ENCODE measurements at regions not wholly inside any gene's neighbourhood (a gene's known extent, or its start where the extent isn't known, plus 50 kb on each side); places are given as distances from the start of the nearest gene placed in this dataset.

DNA sequence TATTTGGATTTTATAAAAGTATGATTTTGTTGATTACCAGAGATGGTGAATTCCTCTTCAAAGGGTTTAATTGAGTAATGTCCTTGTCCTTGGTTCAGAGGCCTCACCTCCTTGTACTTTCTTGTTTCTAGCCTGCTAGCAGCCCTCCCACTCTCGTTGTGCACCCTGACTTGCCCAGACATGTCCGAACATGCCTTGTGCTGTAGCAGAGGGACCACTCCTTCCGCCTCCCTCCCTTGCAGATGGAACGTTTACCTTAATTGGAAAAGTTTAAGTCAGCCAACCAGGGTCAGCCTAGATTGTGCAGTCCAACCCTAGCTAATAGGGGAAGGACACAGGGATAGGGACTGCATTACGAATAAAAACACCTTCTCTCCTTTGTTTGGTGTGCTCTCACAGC lies 406.9 kb upstream of the NMUR2 start:
- Histone ChIP-seq H3K4me3 (ENCODE audit: extremely low read depth in 1 of 4, insufficient read depth in 2 of 4, low read depth in 3 of 4, low read length in 4 of 4) (no peak overlapping the region), H4K8ac (ENCODE audit: extremely low read depth, insufficient read depth, low read length) (no peak overlapping the region), H3K4me2 (ENCODE audit: insufficient read depth in 1 of 2, low read depth in 2 of 2, low read length in 2 of 2) (no peak overlapping the region), H2BK15ac (ENCODE audit: low read length) (no peak overlapping the region), H3K79me2 (ENCODE audit: control insufficient read depth in 1 of 2, insufficient read depth in 2 of 2, low read length in 2 of 2) (no peaks in the 10 kb centered on the region), H2BK120ac (replicated peaks; ENCODE audit: low read depth, low read length) (peak overlapping the region; percentile 73), H3K18ac (ENCODE audit: extremely low read depth, low read length) (no peak overlapping the region; the same call in 1 of the 2 replicates), H4K5ac (ENCODE audit: insufficient read length, low read depth, low read length) (no peak overlapping the region), H2BK20ac (ENCODE audit: low read length) (peak overlapping the region; percentile 64; the same call in 1 of the 2 replicates), H2BK5ac (ENCODE audit: low read depth, low read length) (peak overlapping the region; percentile 94; the same call in 1 of the 2 replicates), H3K9ac (replicated peaks in 1 of 4; ENCODE audit: extremely low read depth in 1 of 4, low read depth in 3 of 4, low read length in 3 of 4) (0 out of 7 replicates have a peak overlapping the region, but pooled peaks of 1 of the 4 experiments have one; percentile 4), H2AK5ac (ENCODE audit: low read depth, low read length) (peak overlapping the region; percentile 67; the same call in 1 of the 2 replicates), H3K4me1 (replicated peaks in 1 of 4; ENCODE audit: control insufficient read depth in 3 of 4, insufficient read depth in 4 of 4, low read length in 3 of 4) (no peaks in the 10 kb centered on the region; a peak in 1 of 7 replicates), H3K23me2 (ENCODE audit: low read depth, low read length) (no peaks in the 10 kb centered on the region), H3K9me3 (ENCODE audit: insufficient read depth in 2 of 2, low read depth in 1 of 2, low read length in 1 of 2) (no peaks in the 10 kb centered on the region; a peak in 1 of 4 replicates), H3K27me3 (replicated peaks in 1 of 4; ENCODE audit: control insufficient read depth in 3 of 4, extremely low read depth in 1 of 4, insufficient read depth in 3 of 4, low read length in 3 of 4) (no peaks in the 10 kb centered on the region), H3K36me3 (ENCODE audit: control insufficient read depth in 2 of 4, insufficient read depth in 4 of 4, low read length in 3 of 4) (no peaks in the 10 kb centered on the region), H3K79me1 (ENCODE audit: low read depth, low read length) (no peaks in the 10 kb centered on the region), H3K27ac (ENCODE audit: low read depth, low read length) (peak overlapping the region; percentile 40; the same call in 1 of the 2 replicates), H2AFZ (ENCODE audit: low read length) (peak overlapping the region; percentile 93), H3K14ac (ENCODE audit: insufficient read length) (no peak overlapping the region), H2BK12ac (ENCODE audit: low read depth, low read length) (peak overlapping the region; percentile 68), H3K23ac (ENCODE audit: insufficient read length) (no peak overlapping the region), H3K56ac (replicated peaks; ENCODE audit: insufficient read length, low read depth, low read length) (no peak overlapping the region), H4K20me1 (replicated peaks in 1 of 2; ENCODE audit: control insufficient read depth in 1 of 2, insufficient read depth in 2 of 2, low read length in 2 of 2) (no peaks in the 10 kb centered on the region), H3K4ac (replicated peaks; ENCODE audit: insufficient read length, low read depth, low read length) (no peak overlapping the region), H4K91ac (replicated peaks; ENCODE audit: insufficient read length, low read length) (peak overlapping the region; percentile 45)
- POLR2A ChIA-PET (ENCODE audit: partially characterized antibody), result no interaction called here
- CTCF ChIA-PET (ENCODE audit: partially characterized antibody), result no interaction called here
- TF ChIP-seq E2F6 (IDR thresholded peaks at IDR 0.05) (peak; percentile 15; the same call in 1 of the 2 replicates), TEAD4 (IDR thresholded peaks at IDR 0.05; ENCODE audit: low read depth, low read length) (no peak), SRF (IDR thresholded peaks at IDR 0.05; ENCODE audit: low read depth, low read length) (peak; percentile 25; the same call in 1 of the 2 replicates)
- TF ChIP-seq, protein P1, sequence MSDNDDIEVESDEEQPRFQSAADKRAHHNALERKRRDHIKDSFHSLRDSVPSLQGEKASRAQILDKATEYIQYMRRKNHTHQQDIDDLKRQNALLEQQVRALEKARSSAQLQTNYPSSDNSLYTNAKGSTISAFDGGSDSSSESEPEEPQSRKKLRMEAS (IDR thresholded peaks at IDR 0.05), result peak; percentile 61
- 87% methylated on average over 5 of the region's 5 CpGs; no CpG with 5 or more reads in 1 of the 2 experiments for WGBS, 2 experiments (ENCODE audit: extremely low coverage in 1 of 2, insufficient coverage in 1 of 2, insufficient read length in 1 of 2, insufficient replicate concordance in 2 of 2, low coverage in 1 of 2, low lambda C conversion rate in 2 of 2, missing lambda C conversion rate in 1 of 2)
- no peak for FAIRE-seq
- no peak for DNase-seq (ENCODE audit: low read depth in 1 of 2, low spot score in 2 of 2)
